AG20443 (cell line): ENCODE measurements at regions not wholly inside any gene's neighbourhood (a gene's known extent, or its start where the extent isn't known, plus 50 kb on each side); places are given as distances from the start of the nearest gene placed in this dataset.

Source experiments
- DNase-seq: peaks from one replicate; pipeline ENCODE4 v3.0.0; 2012; ENCODE audit warnings: low spot score, mixed read lengths

DNA sequence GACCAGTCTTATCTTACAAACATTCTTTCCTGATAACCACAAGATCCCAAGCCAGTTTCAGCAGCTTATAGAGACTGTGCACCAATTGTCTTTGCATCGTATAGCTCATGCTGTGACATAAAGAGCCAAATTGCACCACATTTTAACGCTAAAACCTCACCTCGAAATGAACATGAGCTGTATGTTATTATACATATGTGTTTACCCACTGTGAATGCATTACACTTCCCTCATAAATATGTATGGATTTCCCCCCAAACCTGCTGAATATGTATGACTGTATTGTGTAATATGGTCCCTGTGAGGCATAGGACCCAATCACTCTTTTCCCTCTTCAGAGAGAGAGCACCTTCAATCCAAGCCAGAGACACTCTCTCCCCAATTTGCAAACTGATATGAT, 692.4 kb downstream of the NLGN4X start:
- no peak for DNase-seq

- no peak for DNase-seq
These were observed 700.6 kb downstream of the NLGN4X start for GRCh38 chrX:5528057-5528456.

DNA sequence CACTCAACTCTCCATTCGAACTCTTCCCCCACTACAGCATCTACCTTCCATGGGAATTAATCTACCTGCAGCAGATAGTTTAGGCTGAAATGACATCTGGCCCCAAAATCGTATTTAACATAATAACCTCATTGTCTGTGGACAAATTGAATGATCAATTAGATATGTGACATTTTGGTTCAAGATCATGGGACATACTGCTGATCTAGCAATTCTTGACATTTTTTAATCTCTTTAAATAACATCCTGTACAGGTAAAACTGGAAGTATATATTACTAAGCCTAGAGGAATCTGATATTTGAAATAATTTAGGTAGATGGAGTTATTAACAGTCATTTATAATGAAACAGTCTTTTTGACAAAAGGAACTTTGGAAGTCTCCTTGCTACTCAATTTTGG, 702.5 kb downstream of the NLGN4X start:
- no peak for DNase-seq

GRCh38 chrX:5490786-5491563, 737.7 kb downstream of the NLGN4X start:
- no peak for DNase-seq

- DNase-seq = no peak
These were observed 754.4 kb downstream of the NLGN4X start for GRCh38 chrX:5474282-5474681.

DNA sequence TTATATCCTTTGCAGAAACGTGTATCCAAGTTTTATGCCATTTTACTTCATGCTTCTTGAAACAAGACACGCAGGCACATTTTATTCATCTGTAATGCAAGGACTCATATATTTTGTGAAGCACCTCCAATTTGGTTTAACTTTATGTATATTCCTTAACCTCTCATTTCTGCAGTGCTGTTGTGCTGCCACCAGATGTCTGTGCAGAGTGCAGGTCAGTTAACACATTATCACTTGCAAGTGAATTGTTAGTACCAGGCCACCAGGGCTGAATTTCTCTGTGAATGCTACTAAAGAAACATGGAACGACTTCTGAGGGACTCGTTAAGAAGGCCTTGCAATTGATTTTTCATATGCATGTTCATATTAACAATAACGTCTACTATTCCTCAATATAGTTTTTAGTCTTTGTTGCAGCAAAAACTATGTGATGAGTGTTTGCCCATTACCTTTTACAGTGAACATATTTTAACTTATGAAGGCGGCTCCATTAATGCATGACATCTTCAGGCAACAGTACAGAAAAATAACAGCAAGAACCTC, 770.3 kb downstream of the NLGN4X start:
- DNase-seq = no peak

- DNase-seq = no peak
These were observed 779.3 kb downstream of the NLGN4X start for GRCh38 chrX:5449323-5449722.

DNA sequence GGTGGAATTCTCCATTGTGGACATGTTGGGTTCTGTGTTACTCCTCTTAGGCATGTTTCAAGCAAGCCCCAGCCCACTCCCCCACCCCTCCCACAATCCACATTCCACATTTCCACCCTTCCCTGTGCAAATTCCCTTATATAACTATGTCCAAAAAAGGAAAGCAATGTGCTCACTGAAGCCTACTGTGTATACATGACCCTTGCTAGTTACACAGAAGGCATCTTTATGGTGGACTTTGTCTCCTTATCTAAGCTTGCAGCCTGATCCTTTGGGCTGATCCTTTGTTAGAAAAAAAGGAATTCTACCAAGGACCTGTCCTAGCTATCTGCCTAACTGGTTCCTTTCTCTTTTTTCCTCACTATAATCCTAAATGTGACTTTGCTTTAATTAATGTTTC, 796.8 kb downstream of the NLGN4X start:
- no peak for DNase-seq

GRCh38 chrX:5425119-5425518, 803.5 kb downstream of the NLGN4X start:
- no peak for DNase-seq

DNA sequence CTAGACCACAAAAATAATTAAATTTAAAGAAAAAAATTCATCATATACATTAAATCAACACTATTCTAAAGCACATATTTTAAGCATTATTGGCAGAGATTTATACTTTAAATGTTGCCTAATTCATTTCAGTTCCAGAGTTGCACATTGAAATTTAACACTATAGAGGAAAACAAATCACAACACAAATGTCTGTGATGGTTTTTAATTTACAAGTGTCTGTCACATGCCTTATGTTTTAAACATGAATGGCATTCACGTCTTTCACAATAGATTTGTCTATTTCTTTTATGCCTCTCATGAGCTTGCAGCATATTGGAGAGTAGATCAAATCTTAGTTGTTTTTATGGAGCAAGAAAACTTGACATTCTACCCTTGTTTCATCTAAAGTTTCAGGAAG, 811.3 kb downstream of the NLGN4X start:
- no peak for DNase-seq

DNA sequence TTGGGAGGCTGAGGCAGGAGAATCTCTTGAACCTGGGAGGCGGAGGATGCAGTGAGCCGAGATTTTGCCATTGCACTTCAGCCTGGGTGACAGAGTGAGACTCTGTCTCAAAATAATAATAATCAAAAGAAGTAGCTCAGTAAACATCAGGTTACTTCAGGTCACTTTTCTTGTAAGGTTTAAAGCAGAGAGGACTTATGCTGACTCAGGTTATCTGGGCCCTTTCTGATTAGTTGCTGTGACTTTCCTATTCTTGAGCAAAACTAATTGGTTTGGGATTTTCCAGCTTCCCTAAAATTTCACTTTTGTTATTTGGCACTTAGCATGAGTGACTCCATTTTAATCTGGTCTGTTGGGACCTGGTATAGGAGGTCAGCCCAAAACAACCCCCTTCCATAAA, 812.9 kb downstream of the NLGN4X start:
- DNase-seq = no peak

DNA sequence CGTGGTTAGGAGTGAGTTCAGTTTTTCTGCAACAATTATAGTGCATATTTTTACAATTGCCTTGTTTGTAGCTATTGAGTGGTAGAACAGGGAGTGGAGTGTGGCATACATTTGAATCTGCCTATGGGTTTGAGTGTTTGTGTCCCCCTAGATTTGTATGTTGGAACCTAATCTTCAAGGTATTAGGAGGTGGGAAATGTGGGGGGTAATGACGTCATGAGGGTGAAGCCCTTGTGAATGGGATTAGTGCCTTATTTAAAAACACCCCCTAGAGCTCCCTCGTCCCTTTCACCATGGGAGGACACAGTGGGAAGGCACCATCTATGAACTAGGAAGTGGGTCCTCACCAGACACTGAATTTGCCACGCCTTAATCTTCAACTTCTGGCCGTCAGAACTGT, 819.6 kb downstream of the NLGN4X start:
- no peak for DNase-seq

GRCh38 chrX:5402461-5402860, 826.2 kb downstream of the NLGN4X start:
- no peak for DNase-seq

GRCh38 chrX:5399403-5399802, 829.3 kb downstream of the NLGN4X start:
- no peak for DNase-seq

DNA sequence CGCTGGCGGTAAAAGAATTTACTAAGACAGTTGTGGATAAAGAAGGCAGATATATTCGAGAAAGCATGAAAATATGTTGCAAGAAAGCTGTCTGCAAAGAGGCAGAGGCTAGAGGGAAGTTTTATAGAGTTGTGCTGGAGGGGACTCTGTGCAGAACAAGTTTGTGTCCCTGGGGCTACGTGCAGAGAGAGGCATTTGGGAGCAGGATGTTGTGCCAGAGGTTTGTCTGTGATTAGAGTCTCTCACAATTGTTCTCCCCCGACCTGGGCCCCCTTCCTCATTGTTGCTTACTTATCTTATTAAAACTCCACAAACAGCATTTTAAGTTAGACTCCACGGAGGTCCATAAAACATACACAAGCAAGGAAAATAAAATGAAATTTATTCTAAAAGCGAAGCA, 831.3 kb downstream of the NLGN4X start:
- no peak for DNase-seq

DNA sequence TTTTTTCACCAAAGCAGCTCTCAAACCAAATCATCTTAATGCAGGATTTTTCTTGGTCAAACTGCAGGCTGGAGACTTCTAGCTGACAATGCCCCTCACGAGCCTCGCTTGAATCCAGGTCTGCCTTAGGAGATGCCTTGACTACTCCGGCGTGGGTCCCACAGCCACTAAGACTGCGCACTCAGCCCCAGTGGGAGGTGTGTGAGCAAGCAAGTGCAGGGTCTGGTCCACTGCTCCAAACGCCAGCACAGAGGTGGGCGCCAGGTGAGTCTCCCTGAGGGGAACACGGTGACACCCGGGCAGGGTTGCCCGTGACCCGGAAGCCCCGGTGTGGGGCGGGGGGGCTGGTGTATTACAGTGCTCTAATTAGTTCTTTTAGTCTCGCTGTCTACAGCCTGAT, 838.3 kb downstream of the NLGN4X start:
- no peak for DNase-seq

DNA sequence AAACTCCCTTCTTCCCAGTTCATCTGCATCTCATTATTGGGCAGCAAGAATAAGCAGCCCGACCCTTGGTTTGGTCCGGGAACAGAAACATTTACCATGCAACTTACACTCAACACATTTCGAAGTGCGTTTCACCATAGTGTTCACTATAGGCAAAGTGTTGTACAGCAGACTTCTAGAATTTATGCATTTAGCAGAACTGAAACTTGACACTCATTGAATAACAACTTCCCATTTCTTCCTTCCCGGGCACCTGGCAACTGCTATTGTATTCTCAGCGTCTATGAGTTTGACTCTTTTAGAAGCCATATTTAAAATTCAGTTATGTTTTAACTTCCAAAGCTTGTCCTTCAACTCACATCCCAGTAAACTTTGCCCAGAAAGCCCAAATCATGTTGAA, 840.6 kb downstream of the NLGN4X start:
- no peak for DNase-seq

DNA sequence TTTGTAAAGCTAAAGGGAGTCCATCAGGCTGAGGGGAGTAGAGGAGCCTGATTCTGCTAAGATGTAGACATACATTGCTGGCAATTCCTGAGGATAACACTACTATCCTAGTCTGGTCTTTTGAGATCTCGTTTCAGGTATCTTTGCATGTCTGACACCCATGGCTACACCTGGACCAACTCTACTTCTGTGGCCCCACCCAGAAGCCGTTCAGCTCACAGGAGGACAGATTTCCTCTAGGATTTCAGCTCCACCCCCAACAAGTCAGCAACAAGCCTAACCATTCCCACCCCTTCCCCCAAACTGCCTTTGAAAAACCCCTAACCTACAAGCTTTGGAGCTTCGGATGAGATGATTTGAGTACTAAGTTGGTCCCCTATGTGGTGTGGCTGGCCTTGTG, 848.2 kb downstream of the NLGN4X start:
- DNase-seq = no peak

- DNase-seq = no peak
These were observed 886.8 kb downstream of the NLGN4X start for GRCh38 chrX:5341902-5342301.

- DNase-seq = no peak
These were observed 891.5 kb downstream of the NLGN4X start for GRCh38 chrX:5337160-5337559.

DNA sequence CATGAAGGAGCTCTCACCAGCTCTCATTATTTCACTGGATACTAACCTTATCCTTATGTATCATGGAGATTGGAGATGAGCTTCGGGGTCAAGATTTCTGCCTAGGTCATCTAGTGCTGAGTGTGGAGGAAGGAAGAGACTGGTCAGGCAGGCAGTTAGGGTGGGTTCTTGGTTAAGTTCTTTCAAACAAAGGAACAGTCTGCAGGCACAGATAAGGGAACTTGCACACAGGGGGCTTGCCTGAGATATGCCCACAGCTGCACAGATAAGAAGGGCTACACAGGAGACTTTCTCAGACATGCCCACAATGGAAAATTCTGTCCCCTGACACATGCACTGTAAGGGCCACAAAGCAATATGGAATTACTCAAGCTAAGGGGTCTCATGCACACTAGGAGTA, 904.1 kb downstream of the NLGN4X start:
- no peak for DNase-seq

- no peak for DNase-seq
These were observed 914.5 kb downstream of the NLGN4X start for GRCh38 chrX:5314148-5314547.

- DNase-seq = no peak
These were observed 921.3 kb downstream of the NLGN4X start for GRCh38 chrX:5307416-5307815.

GRCh38 chrX:5306654-5307121, 922.0 kb downstream of the NLGN4X start:
- no peak for DNase-seq
